ENCODE measurements at regions not wholly inside any gene's neighbourhood (a gene's known extent, or its start where the extent isn't known, plus 50 kb on each side); places are given as distances from the start of the nearest gene placed in this dataset.

- TF ChIP-seq POLR2A (IDR thresholded peaks at IDR 0.05) (no peak), POLR2AphosphoS5 (IDR thresholded peaks at IDR 0.05; ENCODE audit: insufficient read depth in 1 of 2, low read depth in 1 of 2) (no peak), CTCF (IDR thresholded peaks at IDR 0.05) (no peak)
- Histone ChIP-seq H3K9me3 (no peaks in the 10 kb centered on the region), H3K4me3 (no peak overlapping the region), H3K36me3 (no peaks in the 10 kb centered on the region), H3K27me3 (no peaks in the 10 kb centered on the region), H3K4me1 (no peaks in the 10 kb centered on the region), H3K27ac (no peak overlapping the region)
- intact Hi-C loops (cut with DNase I), result no loop called here
- DNase-seq (ENCODE audit: extremely low spot score in 2 of 2), result no peak
Measured at GRCh38 chr4:171025776-171026175, 787.4 kb upstream of the GALNTL6 start.

DNA sequence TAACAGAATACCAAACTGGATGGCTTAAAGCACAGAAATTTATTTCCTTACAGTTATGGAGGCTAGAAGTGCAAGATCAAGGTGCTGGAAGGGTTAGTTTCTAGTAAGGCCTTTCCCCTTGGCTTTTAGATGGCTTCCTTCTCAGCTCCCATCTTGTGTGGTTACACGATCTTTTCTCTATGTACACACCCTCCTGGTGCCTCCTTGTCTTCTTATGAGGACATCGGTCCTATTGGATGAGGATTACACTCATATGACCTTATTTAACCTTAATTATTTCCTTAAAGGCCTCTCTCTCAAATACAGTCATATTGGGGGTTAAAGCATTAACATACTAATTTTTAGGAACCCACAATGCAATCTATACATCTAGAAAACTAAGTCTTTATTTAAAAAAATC, 787.9 kb upstream of the GALNTL6 start:
- H3K27ac ChIP-seq, result no peak overlapping the region
- TF ChIP-seq POLR2A (IDR thresholded peaks at IDR 0.05), result no peak
- TF ChIP-seq CTCF (IDR thresholded peaks at IDR 0.05), result no peak
- no peak for TF ChIP-seq POLR2AphosphoS5 (IDR thresholded peaks at IDR 0.05; ENCODE audit: insufficient read depth in 1 of 2, low read depth in 1 of 2)
- DNase-seq (ENCODE audit: extremely low spot score in 2 of 2), result no peak
- H3K4me3 ChIP-seq, result no peak overlapping the region
- no peaks in the 10 kb centered on the region for H3K36me3 ChIP-seq
- H3K9me3 ChIP-seq, result no peaks in the 10 kb centered on the region
- intact Hi-C loops (cut with DNase I), result no loop called here
- no peaks in the 10 kb centered on the region for H3K27me3 ChIP-seq
- H3K4me1 ChIP-seq, result no peaks in the 10 kb centered on the region

DNA sequence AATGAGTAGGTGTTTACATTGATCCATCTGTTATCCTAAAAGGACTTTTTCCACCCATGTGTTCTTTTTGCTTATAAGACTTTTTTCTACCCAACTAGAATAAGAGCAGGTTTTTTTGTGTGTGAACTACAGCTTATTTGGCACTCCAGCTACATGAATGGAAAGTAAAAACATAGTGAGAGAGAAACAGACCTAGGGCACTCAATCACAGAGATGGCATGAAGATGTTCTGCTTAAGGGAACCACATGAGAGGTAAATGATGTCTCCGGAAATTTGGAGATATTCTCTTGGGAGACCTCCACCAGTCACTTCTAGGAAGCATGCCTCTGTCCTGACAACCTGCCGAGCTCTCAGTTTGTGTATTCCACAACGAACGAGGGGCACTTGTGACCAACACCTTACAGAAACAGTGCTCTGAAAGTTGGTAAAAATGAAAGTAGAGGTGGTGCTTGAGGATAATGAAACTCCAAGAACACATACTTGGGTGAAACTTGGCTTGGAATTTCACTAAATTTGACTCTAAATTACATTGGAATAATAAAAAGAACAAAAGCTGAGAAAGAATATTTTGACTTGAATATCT, 788.4 kb upstream of the GALNTL6 start:
- no peaks in the 10 kb centered on the region for H3K9me3 ChIP-seq
- no peak for TF ChIP-seq CTCF (IDR thresholded peaks at IDR 0.05)
- no peak overlapping the region for H3K27ac ChIP-seq
- H3K36me3 ChIP-seq, result no peaks in the 10 kb centered on the region
- no peaks in the 10 kb centered on the region for H3K27me3 ChIP-seq
- no peak overlapping the region for H3K4me3 ChIP-seq
- intact Hi-C loops (cut with DNase I), result no loop called here
- no peaks in the 10 kb centered on the region for H3K4me1 ChIP-seq
- DNase-seq (ENCODE audit: extremely low spot score in 2 of 2), result no peak

- TF ChIP-seq CTCF (IDR thresholded peaks at IDR 0.05) (no peak), POLR2AphosphoS5 (IDR thresholded peaks at IDR 0.05; ENCODE audit: insufficient read depth in 1 of 2, low read depth in 1 of 2) (no peak), POLR2A (IDR thresholded peaks at IDR 0.05) (no peak)
- Histone ChIP-seq H3K27ac (no peak overlapping the region), H3K36me3 (no peaks in the 10 kb centered on the region), H3K4me3 (no peak overlapping the region), H3K27me3 (no peaks in the 10 kb centered on the region), H3K9me3 (no peaks in the 10 kb centered on the region), H3K4me1 (no peaks in the 10 kb centered on the region)
- intact Hi-C loops (cut with DNase I), result no loop called here
- DNase-seq (ENCODE audit: extremely low spot score in 2 of 2), result no peak
Measured at GRCh38 chr4:171022824-171023230, 790.4 kb upstream of the GALNTL6 start.

- H3K4me1 ChIP-seq, result no peaks in the 10 kb centered on the region
- no peak for DNase-seq (ENCODE audit: extremely low spot score in 2 of 2)
- no peak overlapping the region for H3K27ac ChIP-seq
- no peaks in the 10 kb centered on the region for H3K27me3 ChIP-seq
- H3K9me3 ChIP-seq, result no peaks in the 10 kb centered on the region
- no peak overlapping the region for H3K4me3 ChIP-seq
- intact Hi-C loops (cut with DNase I), result no loop called here
- no peaks in the 10 kb centered on the region for H3K36me3 ChIP-seq
- TF ChIP-seq CTCF (IDR thresholded peaks at IDR 0.05) (no peak), POLR2AphosphoS5 (IDR thresholded peaks at IDR 0.05; ENCODE audit: insufficient read depth in 1 of 2, low read depth in 1 of 2) (no peak), POLR2A (IDR thresholded peaks at IDR 0.05) (no peak)
Measured at GRCh38 chr4:171017593-171017992, 795.6 kb upstream of the GALNTL6 start.
